ENCODE measurements at regions not wholly inside any gene's neighbourhood (a gene's known extent, or its start where the extent isn't known, plus 50 kb on each side); places are given as distances from the start of the nearest gene placed in this dataset.

GRCh38 chr1:60699325-60699724 is 383.0 kb upstream of the NFIA start:
- Histone ChIP-seq H3K79me2 (ENCODE audit: low read depth) (no peaks in the 10 kb centered on the region), H3K9me3 (ENCODE audit: insufficient read depth, low read depth) (no peaks in the 10 kb centered on the region), H3K27me3 (ENCODE audit: insufficient read depth, low read depth) (no peaks in the 10 kb centered on the region; the same call in 1 of the 2 replicates), H3K36me3 (ENCODE audit: low read depth) (no peaks in the 10 kb centered on the region), H3K4me1 (replicated peaks; ENCODE audit: insufficient read depth) (no peaks in the 10 kb centered on the region), H3K4me3 (no peak overlapping the region), H3K27ac (no peak overlapping the region), H3K9me2 (ENCODE audit: insufficient read depth) (no peaks in the 10 kb centered on the region), H3F3A (ENCODE audit: insufficient read depth, low read depth) (no peaks in the 10 kb centered on the region), H3K4me2 (no peak overlapping the region), H4K20me1 (ENCODE audit: insufficient read depth) (no peaks in the 10 kb centered on the region), H2AFZ (no peak overlapping the region)
- ChIA-PET CTCF (no interaction called here), POLR2A (ENCODE audit: unreplicated experiment) (no interaction called here)
- intact Hi-C loops (cut with micrococcal nuclease; ENCODE audit: unreplicated experiment) = no loop called here
- no TSS peak for BruUV-seq (replicated peaks)
- DNase-seq = no peak
- no peak for TF ChIP-seq CTCF (conservative IDR thresholded peaks at IDR 0.05)
- no peak for TF ChIP-seq EZH2 (IDR thresholded peaks at IDR 0.05; ENCODE audit: low read depth)

GRCh38 chr1:60697204-60697994 is 385.0 kb upstream of the NFIA start:
- H3K4me2 ChIP-seq = no peak overlapping the region
- intact Hi-C loops (cut with micrococcal nuclease; ENCODE audit: unreplicated experiment) = no loop called here
- TF ChIP-seq CTCF (conservative IDR thresholded peaks at IDR 0.05) (no peak), EZH2 (IDR thresholded peaks at IDR 0.05; ENCODE audit: low read depth) (no peak)
- no peaks in the 10 kb centered on the region for H3K27me3 ChIP-seq (ENCODE audit: insufficient read depth, low read depth)
- H3K4me3 ChIP-seq = no peak overlapping the region
- CTCF ChIA-PET = no interaction called here
- BruUV-seq (replicated peaks) = no TSS peak
- no peaks in the 10 kb centered on the region for H3K9me2 ChIP-seq (ENCODE audit: insufficient read depth)
- no peaks in the 10 kb centered on the region for H3K36me3 ChIP-seq (ENCODE audit: low read depth)
- H2AFZ ChIP-seq = no peak overlapping the region
- DNase-seq = no peak
- H3K4me1 ChIP-seq (replicated peaks; ENCODE audit: insufficient read depth) = no peaks in the 10 kb centered on the region
- no peaks in the 10 kb centered on the region for H3K9me3 ChIP-seq (ENCODE audit: insufficient read depth, low read depth)
- no peak overlapping the region for H3K27ac ChIP-seq
- POLR2A ChIA-PET (ENCODE audit: unreplicated experiment) = no interaction called here
- H3K79me2 ChIP-seq (ENCODE audit: low read depth) = no peaks in the 10 kb centered on the region
- H4K20me1 ChIP-seq (ENCODE audit: insufficient read depth) = no peaks in the 10 kb centered on the region
- no peaks in the 10 kb centered on the region for H3F3A ChIP-seq (ENCODE audit: insufficient read depth, low read depth)

DNA sequence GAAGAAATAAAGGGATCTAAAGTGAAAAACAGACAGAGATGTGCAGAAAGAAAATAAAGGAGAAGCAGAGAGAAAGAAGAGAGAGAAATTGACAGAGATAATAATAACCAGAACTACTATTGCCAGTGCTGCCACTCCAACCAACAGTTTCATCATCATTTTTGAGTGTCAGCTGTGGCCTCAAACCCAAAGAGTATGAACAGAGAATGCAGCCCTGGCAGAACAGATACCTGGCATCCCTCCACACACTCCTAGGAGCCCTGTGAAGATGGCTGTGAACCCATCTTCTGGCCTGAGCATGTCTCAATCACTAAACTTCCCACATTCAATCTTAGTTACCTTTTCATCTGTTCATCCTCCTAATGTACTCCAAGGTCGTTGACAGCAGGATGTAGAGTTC is 385.8 kb upstream of the NFIA start:
- H3K4me3 ChIP-seq = no peak overlapping the region
- no peaks in the 10 kb centered on the region for H3K9me2 ChIP-seq (ENCODE audit: insufficient read depth)
- H3K27ac ChIP-seq = no peak overlapping the region
- no peaks in the 10 kb centered on the region for H3K36me3 ChIP-seq (ENCODE audit: low read depth)
- H3K4me2 ChIP-seq = no peak overlapping the region
- POLR2A ChIA-PET (ENCODE audit: unreplicated experiment) = no interaction called here
- no peak for TF ChIP-seq EZH2 (IDR thresholded peaks at IDR 0.05; ENCODE audit: low read depth)
- no peak for TF ChIP-seq CTCF (conservative IDR thresholded peaks at IDR 0.05)
- no peak for DNase-seq
- H3F3A ChIP-seq (ENCODE audit: insufficient read depth, low read depth) = no peaks in the 10 kb centered on the region
- no peaks in the 10 kb centered on the region for H3K4me1 ChIP-seq (replicated peaks; ENCODE audit: insufficient read depth)
- no peaks in the 10 kb centered on the region for H3K79me2 ChIP-seq (ENCODE audit: low read depth)
- H3K27me3 ChIP-seq (ENCODE audit: insufficient read depth, low read depth) = no peaks in the 10 kb centered on the region
- H3K9me3 ChIP-seq (ENCODE audit: insufficient read depth, low read depth) = no peaks in the 10 kb centered on the region
- intact Hi-C loops (cut with micrococcal nuclease; ENCODE audit: unreplicated experiment) = no loop called here
- BruUV-seq (replicated peaks) = no TSS peak
- CTCF ChIA-PET = no interaction called here
- H4K20me1 ChIP-seq (ENCODE audit: insufficient read depth) = no peaks in the 10 kb centered on the region
- no peak overlapping the region for H2AFZ ChIP-seq
